CD1c-positive myeloid dendritic cell (primary cell): ENCODE measurements at regions not wholly inside any gene's neighbourhood (a gene's known extent, or its start where the extent isn't known, plus 50 kb on each side); places are given as distances from the start of the nearest gene placed in this dataset.

Experiments
- DNase-seq: peaks from one replicate; pipeline ENCODE4 v3.0.0-alpha.2; 2016; ENCODE audit errors: extremely low spot score

- DNase-seq: no peak
These were observed 260.8 kb upstream of the TENM3 start for GRCh38 chr4:181982437-181982836.

GRCh38 chr4:181982856-181983255 is 260.3 kb upstream of the TENM3 start:
- DNase-seq: no peak

DNA sequence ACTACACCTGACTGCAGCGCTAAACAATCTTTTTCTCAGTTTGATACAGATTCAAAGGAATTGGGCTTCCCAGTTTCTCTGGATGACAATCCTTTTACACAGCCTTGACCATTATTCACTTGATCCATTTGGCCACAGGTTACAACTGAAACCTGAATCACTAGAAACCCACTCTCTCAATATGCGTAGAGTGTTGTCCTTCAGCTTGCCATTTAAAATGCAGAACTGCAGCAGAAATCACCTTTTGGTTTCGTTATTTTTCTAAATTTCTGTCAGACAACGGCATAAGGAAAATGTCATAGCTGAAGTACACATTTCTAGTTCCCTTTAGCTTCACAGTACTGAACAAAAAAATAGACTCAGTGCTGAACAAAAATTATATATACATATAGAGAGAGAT is 255.8 kb upstream of the TENM3 start:
- no peak for DNase-seq

GRCh38 chr4:181989071-181989470 is 254.1 kb upstream of the TENM3 start:
- DNase-seq: no peak

DNA sequence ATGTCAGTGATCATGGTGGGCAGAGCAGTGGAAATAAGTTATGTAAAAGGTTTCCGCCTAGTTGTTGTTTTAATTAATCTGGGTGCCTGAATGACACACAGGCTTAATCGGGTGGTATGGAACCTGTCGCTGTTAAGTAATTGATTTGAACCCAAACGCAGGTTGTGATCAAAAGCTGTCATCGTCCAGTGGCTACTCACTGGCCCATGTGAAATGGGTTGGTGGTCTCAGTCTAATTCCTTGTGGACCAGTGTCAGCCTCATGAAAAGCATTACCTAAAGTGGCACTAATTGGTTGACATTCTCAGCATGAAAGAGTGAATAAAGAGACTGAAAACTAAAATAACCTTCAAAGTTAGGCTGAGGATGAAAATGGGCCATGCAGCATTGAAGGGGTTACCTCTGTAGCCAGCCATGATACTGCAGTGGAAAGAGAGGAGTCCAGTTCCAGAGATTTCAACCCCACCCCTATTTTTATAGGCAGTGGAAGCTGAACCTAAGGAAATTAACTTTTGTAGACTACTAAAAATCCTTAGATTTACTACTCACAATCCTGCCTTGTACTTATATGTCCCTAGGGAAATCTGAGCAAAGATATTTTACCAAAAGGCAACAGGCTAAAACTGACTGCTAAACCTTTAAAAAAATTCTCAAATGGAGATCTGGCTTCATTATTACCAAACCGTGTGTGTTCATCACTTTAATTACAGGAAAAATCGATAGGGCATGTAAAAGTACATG is 251.7 kb upstream of the TENM3 start:
- no peak for DNase-seq

DNA sequence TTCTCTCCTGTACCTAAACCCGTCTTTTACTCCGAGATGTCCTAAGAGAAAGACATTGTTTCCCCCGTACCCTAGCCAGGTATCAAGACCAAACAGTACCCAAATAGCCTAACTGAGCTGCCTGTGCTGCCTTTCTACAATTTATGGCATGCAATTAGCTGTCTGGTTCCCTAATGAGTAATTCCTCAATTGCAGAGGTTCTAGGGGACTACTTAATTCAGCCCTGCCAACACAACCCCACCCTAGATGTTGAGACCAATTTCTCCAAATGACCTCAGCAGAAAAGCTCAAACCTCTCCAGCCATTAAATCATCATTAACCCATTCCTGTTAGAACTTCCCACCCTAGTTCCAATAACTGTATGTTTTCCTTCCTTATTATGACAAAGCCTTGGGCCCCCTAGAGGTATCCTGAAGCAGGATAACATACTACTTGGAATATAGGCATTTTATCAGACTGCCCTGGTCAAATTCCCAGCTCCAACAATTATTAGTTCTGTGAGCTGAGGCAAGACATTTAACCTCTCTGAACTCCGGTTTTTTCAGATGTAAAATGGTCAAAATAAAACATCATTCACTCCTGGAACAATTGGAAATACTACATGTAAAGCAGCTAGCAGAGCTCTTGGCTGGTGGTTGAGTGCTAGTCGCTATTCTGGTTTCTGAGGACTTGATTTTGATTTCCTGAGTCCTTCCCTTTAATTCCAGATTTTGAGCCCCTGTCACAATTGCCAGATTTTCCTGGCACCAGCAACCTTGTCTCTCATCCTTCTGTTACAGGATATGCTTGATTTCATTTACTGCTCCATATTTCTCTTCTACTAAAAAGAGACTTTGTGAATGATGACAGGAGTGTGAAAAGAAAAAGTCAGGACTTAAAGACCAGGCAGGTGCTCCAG is 244.6 kb upstream of the TENM3 start:
- no peak for DNase-seq

GRCh38 chr4:182000077-182000476 is 243.1 kb upstream of the TENM3 start:
- no peak for DNase-seq

- DNase-seq: no peak
These were observed 232.3 kb upstream of the TENM3 start for GRCh38 chr4:182010876-182011275.

DNA sequence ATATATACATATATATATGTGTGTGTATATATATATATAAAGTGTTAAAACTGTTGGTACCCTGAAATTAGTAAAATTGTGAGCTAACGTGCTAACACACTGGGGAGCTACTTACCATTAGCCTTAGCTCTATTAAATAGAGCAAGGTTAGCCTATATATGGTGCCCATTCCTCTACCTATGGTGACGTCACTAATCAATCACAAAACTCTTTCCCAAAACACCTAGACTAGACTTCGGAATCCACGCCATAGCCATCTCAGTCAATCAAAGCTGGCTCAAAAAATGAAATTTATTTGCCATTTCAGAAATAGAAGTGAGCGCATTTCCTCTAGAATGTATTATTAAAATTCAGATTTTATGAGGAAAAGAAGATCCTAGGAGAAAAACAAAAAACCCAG is 229.0 kb upstream of the TENM3 start:
- DNase-seq: no peak

GRCh38 chr4:182015014-182015413 is 228.2 kb upstream of the TENM3 start:
- no peak for DNase-seq

DNA sequence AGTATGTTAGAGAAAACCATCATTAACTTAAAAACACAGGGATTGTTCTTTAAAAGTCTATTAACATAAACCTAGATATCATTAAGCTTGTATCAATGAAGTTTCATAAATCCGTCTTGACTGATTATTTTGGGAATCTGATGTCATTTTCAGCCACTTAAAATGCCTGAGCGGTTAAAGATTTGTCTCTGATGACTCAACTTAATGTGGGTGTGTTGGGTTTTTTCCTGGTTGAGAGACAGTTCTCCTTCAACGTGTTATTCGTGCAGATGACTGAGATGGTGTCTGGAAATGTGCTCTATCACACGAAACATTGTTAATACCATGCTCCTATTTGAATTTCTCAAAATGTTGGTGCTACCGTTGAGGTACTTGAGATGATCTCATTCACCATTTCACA is 227.3 kb upstream of the TENM3 start:
- DNase-seq: no peak

DNA sequence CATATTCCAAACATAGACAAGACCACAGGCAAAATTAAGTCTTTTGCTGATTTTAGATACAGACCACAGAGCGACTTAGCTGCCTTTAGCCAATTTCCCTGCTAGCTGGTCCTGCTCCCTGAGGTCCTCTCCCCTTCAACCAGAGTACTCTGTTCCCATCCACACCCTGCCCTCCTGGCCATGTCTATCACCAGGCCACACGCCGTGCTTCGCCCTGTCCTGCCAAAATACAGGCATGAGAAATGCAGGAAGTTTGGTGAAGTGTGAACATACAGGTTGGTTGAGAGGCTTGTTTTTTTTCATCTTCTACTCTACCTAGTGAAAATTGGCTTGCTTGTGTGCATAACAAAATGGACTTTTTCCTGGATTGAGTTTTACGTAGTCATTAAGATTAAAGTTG is 226.2 kb upstream of the TENM3 start:
- no peak for DNase-seq

GRCh38 chr4:182018691-182019090 is 224.5 kb upstream of the TENM3 start:
- no peak for DNase-seq

DNA sequence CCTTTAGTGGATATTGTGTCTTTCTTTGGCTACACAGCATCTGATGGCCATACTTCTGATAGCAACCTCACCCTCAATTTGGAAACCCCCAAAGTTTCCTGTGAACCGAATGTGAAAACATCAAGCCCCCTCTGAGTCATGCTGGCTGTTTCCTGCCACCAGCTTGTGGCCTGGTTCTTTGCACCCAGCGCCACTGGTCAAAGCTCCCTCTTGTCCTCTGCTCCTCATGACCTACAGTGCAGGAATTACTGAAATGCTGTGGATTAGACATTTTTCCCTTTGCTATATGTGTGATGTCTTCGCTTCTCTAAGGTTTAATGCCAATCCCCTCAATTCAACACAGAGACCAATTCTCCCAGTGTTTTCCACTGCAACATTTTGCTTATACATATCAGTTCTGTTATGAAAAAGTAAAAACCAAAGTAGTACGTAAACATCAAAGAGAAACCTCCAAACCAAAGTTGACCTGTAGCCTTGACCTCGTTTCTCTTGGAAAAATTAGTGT is 224.0 kb upstream of the TENM3 start:
- no peak for DNase-seq

DNA sequence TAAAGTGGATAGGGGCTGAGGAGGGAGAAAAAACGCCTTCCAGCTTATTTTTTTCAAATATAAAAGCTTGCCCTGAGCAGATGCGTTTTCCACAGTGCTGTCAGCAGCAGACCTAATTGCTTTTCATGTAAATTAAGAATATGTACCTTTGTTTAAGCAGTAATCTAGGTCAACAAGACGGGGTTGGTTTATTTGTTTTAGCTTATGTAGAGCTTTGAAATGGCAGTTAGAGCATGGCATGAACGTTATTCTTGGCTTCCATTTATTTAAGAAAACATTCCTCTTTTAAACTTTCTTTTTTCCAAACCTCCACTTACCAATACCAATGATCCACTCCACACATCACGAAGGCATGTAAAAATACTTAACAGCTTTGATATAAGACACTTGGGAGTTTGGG is 220.3 kb upstream of the TENM3 start:
- DNase-seq: no peak

DNA sequence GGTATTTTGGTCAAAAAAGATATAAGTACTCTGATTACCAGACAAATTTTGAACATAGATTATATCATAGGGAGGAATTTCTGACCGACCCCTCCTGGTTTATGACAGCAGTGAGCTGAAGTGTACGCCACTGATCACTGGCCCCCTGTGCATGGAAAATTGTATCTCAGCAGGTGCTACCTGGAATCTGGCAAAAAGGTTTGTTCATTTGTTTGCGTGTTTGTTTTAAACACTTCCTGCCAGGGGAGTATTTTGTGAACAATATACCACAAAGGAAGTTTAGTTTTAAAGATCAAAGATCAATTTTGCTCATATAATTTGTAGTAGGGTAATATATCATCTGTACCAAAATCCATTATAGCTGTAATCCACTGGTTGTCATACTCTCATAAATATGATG is 219.7 kb upstream of the TENM3 start:
- DNase-seq: no peak

DNA sequence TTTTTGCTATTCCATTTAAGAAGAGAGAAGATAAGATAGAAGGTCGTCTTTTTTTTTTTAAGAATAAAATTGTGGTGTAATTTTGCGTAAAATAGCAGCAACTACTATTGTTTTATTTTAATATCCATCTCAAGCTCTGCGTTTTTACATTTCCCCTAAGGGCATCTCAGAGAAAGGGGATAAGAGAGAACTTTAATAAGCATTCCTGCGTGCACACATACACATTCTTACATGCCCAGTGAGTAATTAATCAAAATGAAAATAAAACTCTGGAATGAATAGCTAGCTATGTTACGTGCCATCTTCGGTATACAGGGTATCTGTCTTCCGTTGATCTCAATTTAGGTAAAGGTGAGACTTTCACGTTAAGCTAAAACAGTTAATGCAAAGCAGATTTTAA is 200.3 kb upstream of the TENM3 start:
- DNase-seq: no peak

GRCh38 chr4:182048871-182049270 is 194.3 kb upstream of the TENM3 start:
- no peak for DNase-seq

DNA sequence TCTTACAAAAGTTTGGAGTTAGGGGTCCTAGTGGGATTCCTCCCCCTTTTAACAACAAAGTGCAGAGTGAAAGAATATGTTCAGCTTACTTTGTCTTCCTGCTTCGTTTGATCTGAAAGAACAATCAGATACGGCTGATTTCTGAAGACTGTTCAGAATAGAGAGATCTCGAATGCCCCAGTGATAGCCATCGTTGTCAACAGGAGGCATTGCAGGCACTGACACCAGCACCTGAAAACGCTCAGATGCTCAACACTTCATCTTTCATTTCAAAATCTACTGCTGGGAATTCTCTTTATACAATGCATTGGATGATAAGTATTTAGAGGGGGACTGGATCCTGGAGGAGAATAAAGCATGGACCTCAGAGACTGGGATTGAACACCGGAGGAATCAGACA is 186.3 kb upstream of the TENM3 start:
- DNase-seq: no peak

GRCh38 chr4:182062458-182062857 is 180.7 kb upstream of the TENM3 start:
- DNase-seq: no peak

DNA sequence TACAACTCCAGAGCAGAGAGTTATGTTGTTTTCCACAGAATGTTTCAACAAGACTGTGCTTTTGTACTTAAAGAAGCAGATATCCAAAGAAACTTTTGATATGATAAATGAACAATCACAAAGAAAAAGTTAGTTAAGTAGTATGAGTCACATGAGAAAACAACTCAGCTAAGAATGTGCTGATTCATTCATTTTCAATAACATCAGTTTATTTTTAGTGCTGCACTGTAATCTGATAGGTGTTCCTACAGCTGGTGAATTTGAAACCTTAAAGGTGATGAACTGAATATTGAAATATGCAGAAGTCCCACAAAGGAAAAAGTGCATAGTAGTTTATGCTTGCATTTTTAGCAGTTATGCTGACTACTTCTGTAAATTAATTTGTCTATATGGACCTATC is 180.3 kb upstream of the TENM3 start:
- DNase-seq: no peak

- DNase-seq: no peak
These were observed 179.6 kb upstream of the TENM3 start for GRCh38 chr4:182063651-182064050.

- DNase-seq: no peak
These were observed 177.9 kb upstream of the TENM3 start for GRCh38 chr4:182065255-182065654.
